NCI-H2171 treated with DMSO at 0.1 percent for 48 hours (cell line): ENCODE measurements at regions not wholly inside any gene's neighbourhood (a gene's known extent, or its start where the extent isn't known, plus 50 kb on each side); places are given as distances from the start of the nearest gene placed in this dataset.
"Not testable (repeated sequence)": the region's sequence is repeated elsewhere in the genome, so short reads cannot be mapped to it uniquely, and the experiment has no call there.

ENCODE experiments used
- DNase-seq: peaks from one replicate; lab custom pipeline; 2025; lab: John Stamatoyannopoulos, UW

DNA sequence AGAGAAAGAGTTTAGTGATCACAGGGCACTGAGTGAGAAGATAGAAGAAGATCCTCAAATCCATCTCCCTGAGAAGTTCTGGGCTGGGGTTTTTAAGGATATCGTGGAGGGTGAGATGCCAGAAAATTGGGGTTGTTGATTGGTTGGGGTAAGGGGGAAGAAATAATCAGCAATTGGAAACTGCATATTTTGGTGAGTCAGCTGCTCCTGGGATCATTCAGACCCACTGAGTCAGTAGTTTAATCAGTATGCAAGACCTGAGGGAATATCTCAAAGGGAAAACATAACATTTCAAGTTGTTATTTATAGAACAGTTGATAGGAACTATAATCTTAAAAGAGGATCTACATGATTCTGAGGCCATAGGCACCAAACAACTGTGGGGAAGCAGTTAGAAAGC lies 183.4 kb downstream of the FCRL5 start:
- not testable (repeated sequence) for DNase-seq

DNA sequence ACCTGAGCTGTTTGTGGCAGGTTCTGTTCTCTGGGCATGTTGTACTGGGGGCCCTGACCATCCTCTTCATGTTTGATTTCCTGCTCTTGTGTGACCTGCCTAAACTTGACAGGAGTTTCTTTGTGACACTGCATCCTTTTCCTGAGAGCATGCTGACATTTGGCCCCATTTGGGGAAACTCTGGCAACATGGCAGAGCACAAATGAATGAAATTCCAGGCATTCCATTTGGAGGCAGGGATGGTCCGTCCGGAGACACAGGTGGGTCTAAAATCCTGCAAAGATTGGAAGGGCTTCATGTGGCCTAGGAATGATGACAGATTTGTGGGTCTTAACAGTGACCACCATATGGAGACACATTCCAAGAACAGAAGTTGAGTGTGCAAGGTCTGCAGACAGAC lies 184.0 kb downstream of the FCRL5 start:
- DNase-seq: no peak

DNA sequence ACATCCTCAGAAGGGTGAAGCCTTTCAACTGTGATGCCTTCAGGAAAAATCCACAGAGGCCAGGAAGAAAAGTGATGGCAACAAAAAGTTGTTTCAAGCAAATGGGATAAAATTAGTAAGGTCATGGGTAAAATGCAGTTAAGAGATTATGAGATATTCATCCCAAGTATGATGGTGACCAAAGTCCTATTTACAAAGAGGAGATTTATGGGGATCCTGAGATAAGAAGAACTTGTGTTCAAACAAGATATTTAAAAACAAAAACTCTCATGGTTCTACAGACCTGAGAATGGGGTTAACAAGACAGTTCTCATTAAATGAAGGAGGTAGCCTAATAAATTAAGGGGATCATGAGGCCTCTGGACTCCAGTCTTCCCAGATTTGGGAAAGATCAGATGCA lies 184.4 kb downstream of the FCRL5 start:
- no peak for DNase-seq

DNA sequence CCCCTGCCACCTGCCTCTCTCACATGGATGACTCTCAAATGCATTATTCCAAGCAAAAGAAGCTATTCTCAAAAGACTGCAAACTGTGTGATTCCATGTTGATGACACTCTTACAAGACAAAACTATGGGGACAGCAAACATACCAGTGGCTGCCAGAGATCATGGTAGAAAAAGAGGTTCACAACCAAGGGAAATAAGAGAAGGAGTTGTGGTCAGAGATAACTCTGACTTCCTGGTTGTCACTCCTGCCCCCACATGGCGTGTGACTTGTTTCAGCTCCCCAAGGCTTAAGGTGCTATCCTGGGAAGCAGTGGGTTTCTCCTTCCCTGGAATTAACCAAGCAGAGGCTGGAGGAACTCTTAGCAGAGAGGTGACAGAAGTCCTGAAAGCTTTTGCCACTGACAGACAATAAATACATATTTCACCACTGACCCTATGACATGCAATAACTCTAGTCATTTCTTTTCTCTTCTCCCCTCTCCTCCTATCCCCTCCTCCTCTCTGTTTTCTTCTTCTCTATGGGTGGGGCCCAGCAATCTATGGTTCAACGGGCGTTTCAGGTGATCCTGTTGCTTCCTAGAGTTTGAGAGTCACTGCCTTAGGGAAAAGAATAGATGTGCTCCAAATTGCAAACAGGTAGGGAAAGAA lies 185.1 kb downstream of the FCRL5 start:
- DNase-seq: no peak

DNA sequence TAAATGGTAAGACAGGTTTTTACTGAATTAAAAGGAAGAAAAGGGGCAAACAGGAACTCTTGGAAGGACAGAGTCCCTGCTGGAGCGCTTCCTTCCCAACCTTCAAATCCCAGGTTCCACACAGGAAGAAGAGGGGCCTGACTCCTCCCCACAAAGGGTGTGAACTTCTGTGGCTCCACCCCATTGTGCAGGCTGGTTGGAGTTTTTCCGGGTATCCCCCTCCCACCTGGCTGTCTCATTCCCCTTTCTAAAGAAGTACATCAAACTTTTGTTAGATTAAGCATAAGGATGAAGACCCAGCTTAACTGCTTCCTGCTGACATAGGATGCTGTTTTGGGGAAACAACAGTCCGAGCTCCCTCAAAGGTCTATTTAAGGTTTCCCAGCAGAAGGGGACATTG lies 187.7 kb downstream of the FCRL5 start:
- no peak for DNase-seq

DNA sequence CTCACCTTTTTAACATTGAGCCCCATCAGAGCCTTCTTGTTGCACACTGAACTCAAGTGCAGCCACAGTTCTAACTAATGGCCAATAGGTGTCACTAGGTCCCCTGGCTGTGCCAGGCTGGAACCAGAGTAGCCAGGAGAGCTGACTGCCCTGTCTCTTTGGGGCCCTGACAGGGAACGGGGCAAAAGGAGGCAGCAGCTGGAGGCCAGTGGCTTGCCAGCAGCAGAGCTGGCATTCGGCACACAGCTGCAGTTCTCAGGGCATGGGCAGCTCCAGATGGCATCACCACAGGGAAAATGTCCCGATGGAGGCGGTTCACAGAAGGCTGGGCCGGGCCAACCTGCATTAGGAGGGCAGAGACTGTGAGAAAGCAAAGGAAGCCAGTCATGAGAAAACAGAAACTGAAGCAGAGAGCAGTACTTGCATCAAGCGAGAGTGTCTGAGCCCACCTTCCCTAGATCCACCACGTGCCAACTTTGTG lies 188.6 kb downstream of the FCRL5 start:
- DNase-seq: peak; percentile 3

DNA sequence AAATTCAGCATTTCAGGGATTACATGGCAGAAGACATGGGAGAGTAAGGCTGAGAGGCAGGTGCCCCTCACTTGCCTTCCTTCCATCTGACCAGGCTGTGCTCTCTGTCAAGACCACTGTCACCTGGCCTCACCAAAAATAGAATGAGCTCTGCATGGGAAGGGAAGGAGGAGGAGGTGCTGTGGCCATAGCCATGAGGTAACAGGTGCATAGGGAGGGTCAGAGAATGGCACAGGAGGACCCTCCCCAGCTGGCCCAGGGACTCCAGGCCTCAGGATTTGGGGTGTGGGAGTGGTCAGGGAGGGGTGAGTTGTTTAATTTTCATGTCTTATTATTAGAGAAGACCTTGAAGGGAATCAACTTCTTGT lies 192.3 kb downstream of the FCRL5 start:
- DNase-seq: no peak

DNA sequence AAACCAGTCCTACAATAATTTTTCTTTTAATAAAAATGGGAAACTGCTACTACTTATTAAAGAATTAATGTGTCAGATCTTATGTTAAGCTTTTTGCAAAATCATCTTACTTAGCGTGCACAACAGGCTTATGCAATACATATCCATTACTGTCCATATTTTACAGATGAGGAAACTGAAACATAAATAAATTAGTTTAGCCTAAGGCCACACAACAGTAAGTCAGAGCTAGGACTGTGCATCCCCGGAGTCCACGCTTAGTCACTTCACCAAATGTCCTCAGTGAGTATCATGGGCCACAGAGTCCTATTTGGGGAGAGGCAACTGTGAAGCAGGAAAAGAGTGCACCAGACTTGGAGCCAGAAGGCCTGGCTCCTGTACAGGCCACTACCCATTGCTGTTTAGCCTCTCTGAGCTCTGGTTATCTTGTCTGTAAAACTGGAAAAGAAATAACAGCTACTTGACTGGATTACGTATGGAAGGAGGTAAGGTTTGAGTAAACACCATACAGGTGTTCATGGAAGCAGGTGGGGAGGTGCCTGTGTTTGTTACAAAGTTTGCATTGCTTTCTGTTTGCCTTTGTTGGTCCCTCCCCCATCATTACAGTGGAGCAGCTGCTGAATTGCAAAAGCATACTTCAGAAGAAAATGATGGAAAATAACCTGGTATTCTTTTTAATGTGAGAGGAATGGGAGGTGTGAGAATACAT lies 192.8 kb downstream of the FCRL5 start:
- DNase-seq: no peak

DNA sequence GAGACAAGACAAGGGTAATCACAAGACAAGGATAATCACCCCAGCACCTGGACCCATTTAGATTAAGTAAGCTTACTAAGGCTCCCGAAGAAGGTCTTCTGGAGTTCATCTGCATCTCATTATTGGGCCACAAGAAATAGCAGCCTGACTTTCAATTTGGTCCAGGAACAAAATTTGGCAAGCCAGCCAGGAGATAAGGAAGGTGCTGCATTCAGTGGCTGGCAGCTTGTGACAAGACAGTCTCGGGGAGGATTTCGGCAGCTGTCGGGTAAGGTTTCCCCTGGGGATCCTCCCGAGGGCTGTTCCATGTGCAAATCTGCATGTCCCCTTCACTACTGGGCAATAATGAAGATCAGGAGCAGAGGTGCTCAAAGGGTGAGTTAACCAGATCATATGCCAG lies 195.2 kb downstream of the FCRL5 start:
- peak; percentile 20 for DNase-seq

DNA sequence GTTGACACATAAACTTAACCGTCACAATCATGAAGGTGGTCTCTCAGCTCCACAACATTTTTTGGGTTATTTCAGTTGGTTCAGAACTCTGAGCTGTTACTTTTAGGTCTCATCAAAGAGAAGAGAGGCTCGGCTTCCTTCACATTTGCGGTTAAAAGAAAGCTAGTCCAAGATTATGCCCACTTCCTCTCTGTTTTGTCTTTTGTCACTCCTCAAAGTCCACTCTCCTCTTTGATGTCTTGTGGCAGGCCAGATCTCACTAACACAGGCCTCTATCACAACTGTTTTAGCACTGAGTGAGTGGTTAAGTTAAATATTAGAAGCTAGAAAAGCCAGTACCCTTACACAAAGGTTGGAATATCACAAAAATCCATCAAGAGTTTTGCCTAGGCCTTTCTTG lies 195.7 kb downstream of the FCRL5 start:
- DNase-seq: no peak

DNA sequence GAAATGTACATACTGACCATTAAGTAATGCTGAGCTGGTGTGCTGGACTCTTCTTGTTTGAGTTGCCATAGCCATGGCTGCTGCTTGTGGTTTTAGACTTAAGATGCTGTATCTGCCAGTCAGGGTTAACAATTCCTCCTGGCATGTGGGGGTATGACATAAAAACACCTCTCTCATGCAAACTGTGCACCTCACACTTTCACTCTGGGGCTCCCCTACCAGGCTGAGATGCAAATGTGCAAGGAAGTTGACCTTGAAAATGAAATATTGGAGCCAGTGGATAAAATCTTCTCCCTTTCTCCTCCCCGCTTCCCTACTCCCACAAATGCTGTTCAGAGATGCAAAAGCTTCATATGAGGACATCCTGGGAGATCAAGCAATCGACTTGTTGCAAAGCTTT lies 198.8 kb downstream of the FCRL5 start:
- DNase-seq: no peak

DNA sequence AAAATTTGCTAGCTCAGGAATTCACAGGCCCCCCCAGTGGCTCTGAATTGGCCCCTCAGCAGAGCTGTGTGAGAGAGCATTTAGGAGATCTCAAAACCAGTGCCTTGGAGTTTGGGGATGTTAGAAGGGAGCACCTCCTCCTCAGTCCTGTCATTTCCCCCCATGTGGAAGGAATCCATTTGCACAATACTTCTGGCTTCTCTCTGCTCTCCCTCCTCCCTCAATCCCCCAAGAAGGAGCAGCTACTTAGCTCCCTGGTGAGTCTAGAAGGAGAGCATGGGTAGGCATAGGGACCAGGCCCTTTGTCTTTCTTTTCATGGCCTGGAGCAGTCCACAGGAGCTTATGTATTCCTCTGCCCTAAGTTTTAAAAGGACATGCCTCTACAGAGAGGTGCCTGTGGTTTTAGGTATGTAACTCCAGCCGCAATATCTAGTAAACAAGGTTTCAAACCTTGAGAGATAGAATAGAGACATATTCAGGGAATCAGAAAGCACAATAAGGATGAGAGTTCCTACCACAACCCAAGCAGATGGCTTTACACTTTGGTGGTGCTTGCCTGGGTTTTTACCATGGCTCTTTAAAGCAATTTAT lies 199.4 kb downstream of the FCRL5 start:
- no peak for DNase-seq

DNA sequence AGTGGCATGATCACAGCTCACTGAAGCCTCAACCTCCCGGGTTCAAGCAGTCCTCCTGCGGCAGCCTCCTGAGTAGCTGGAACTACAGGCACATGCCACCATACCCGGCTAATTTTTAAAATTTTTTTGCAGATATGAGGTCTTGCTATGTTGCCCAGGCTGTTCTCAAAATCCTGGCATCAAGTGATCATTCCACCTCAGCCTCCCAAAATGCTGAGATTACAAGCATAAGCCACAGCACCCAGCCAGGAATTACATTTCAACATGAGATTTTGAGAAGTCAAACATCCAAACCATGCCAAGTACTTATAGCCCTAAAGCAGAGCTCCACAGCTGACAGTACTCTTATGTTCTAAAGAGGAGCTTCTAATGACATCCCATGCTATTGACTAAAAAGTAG lies 200.1 kb downstream of the FCRL5 start:
- no peak for DNase-seq

DNA sequence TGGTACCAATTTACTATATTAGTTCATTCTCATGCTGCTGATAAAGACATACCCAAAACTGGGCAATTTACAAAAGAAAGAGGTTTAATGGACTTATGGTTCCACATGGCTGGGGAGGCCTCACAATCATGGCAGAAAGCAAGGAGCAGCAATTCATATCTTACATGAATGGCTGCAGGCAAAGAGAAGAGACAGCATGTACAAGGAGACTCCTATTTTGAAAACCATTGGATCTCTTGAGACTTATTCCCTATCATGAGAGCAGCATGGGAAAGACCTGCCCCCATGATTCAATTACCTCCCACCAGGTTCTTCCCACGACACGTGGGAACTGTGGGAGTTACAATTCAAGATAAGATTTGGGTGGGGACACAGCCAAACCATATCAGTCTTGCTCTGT lies 200.5 kb downstream of the FCRL5 start:
- DNase-seq: not testable (repeated sequence)

DNA sequence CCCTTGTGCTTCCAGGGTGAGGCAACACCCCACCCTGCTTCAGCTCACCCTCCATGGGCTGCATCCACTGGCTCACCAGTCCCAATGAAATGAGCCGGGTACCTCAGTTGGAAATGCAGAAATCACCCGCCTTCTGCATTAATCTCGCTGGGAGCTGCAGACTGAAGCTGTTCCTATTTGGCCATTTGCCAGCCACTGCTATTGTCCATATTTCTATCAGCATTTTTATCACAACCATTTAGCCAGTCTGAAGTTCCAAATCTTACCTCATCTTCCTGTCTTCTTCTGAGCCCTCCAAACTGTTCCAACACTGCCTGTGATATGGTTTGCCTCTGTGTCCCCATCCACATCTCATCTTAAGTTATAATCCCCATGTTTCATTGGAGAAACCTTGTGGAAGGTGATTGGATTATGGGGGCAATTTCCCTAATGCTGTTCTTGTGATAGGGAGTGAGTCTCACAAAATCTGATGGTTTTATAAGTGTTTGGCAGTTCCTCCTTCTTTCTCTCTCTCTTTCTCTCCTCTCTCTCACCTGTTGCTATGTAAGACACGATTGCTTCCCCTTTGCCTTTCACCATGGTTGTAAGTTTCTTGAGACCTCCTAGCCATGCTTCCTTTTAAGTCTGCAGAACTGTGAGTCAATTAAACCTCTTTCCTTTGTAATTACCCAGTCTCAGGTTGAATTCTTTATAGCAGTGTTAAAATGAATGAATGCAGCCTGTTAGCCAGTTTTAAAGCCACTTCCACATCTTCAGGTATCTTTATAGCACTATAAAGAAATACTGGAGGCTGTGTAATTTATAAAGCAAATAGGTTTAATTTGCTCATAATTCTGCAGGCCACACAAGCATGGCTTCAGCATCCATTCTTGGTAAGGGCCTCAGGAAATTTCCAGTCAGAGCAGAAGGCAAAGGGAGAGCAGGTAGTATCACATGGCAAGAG lies 203.5 kb downstream of the FCRL5 start:
- no peak for DNase-seq

DNA sequence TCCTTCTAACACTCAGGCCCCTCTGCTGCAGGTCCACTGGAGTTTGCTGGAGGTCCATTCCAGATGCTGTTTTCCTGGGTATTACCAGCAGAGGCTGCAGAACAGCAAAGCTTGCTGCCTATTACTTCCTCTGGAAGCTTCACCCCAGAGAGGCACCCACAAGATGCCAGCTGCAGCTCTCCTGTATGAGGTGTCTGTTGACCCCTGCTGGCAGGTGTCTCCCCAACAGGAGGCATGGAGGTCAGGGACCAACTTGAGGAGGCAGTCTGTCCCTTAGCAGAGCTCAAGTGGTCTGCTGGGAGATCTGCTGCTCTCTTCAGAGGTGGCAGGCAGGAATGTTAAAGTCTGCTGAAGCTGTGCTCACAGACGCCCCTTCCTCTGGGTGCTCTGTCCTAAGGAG lies 204.8 kb downstream of the FCRL5 start:
- DNase-seq: no peak

DNA sequence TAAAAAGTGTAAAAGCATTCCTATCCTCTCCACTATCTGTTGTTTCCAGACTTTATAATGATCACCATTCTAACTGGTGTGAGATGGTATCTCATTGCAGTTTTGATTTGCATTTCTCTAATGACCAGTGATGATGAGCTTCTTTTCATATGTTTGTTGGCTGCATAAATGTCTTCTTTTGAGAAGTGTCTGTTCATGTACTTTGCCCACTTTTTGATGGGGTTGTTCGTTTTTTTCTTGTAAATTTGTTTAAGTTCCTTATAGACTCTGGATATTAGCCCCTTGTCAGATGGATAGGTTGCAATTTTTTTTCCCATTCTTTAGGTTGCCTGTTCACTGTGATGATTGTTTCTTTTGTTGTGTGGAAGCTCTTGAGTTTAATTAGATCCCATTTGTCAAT lies 199.6 kb upstream of the ETV3 start:
- not testable (repeated sequence) for DNase-seq

DNA sequence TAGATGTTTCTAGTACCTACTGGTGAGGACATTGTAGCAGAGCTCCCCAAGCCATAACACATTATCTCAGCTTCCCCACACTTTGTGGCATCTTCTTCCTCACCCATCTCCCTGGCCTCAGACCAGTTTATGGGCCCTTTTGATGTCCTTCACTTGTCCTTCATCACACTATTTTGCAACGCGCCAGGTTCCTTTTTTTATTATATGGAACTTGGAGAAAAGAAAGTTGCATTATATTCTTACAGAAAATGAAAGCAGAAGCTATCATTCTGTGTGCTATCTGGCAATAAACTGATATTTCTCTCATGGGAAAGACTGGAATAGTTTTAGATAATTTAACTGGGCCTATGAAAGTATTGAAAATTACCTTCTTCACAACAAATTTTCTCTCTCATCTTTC lies 196.9 kb upstream of the ETV3 start:
- no peak for DNase-seq

DNA sequence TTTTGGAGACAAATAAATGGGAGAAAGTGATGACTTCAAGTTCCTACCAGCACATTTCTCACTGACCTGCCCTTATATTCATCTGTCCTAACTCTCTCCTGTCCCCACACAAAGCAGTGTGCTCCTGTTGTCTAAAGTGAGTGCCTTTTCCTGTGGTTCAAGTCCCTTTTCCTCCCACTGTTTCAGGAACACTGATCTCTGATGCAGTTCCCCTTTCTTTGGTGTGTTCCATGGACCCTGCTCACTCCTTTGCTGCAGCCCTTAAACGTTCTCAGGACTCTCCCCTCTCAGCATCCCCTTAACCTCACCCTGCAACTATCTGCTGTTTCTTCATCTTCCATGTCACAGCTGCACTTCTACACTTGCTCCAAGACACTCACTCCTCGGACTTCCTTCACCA lies 195.8 kb upstream of the ETV3 start:
- DNase-seq: no peak

DNA sequence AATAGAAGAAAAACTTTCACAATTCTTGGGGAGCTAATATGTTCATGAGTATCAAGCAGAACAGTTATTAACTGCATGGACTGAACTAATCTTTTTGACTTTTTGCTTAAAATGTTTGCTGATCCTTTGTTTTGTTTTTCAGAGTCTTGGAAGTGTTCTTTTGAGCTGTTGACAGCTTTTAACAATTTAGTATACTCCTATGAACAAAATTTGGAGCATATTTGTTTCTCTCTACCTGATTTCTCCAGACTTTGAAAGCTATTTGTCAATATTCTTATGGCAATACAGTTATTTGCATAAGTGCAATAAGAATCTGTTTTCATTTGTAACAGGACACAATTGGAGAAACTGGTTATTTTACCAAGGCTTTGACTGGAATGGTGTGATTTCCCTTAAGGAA lies 192.0 kb upstream of the ETV3 start:
- DNase-seq: not testable (repeated sequence)

DNA sequence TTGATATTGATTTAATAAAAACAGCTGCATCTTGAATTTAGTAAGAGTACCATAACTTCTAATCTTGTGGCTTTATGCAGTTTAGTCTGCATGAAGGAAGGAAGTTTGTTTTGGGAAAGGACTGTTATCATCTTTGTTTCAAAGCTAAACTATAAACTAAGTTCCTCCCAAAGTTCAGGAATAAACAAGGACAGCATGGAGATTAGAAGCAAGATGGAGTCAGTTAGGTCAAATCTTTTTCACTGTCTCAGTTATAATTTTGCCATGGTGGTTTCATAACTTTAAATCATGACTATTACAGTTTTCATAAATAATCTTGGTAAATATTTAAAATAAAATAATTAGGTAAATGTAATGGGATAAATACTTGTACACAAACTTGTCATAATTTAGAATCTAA lies 189.9 kb upstream of the ETV3 start:
- not testable (repeated sequence) for DNase-seq

DNA sequence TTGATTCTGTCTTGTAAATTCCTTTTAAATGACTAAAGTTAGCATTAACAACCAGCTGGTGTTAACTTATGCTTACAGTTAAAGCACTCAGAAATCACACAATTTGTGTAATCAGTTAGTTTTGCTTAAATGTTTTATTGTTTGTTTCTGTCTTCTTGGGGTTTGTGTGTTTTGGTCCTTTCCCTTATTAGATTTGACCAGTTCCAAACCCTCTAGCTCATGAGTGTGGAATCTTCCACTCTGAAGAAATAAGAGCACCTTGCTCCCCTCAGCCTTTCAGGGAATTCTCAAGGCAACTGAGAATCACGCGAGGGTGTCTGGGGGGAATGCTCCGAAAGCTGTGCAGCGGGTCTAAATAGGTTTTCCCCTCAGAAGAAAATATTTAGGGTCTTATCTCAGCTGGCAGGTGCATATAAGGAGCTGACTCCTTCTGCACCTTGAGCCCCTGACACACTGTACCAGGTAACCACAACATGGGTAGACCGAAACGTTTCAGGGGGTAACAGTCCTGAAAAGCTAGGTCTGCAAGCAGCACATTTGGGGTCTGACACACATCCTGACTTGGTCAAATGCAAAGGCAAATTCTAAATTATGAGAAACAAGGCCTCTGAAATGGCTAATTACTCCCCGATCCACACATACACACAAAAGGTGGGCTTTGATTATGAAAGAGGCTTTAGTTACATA lies 188.1 kb upstream of the ETV3 start:
- DNase-seq: no peak
